Pancreas (tissue), 10 donors: ENCODE measurements at regions not wholly inside any gene's neighbourhood (a gene's known extent, or its start where the extent isn't known, plus 50 kb on each side); places are given as distances from the start of the nearest gene placed in this dataset.
A peak's percentile ranks its signal among the peaks of the same experiment; 100 is the strongest.
"Not testable (repeated sequence)": the region's sequence is repeated elsewhere in the genome, so short reads cannot be mapped to it uniquely, and the experiment has no call there.

Experiments used
- ATAC-seq, 4 donors: fragments of 200-7000 bp; cut with Tn5 transposase; one replicate each; pipeline versions ENCODE4 v1.8.0 to v1.9.1; 2020; ENCODE audit warnings: mild to moderate bottlenecking in 4 of 4, moderate library complexity in 4 of 4
- DNase-seq, 6 donors: peaks; one replicate each; pipeline ENCODE4 v3.0.0-alpha.2; 2020
- FAIRE-seq: peaks from 2 replicates; lab custom pipeline; 2012; peaks lifted over from hg19 to GRCh38; lab: Jason Lieb, UNC
- H3K27ac ChIP-seq, 4 donors: fragments of 200-600 bp; sonication (generic); 1 replicate in 3 of 4; 2 replicates in 1 of 4; pipeline versions ENCODE4 v1.5.0 to v1.8.0; 2020
- H3K27me3 ChIP-seq, 4 donors: fragments of 200-600 bp; one replicate each; pipeline ENCODE4 v1.8.0; 2021
- H3K36me3 ChIP-seq, 3 donors: fragments of 200-600 bp; sonication (generic) in 1 of 3; one replicate each; pipeline versions ENCODE4 v1.5.0 to v1.8.0; 2020 to 2021
- H3K4me1 ChIP-seq, 3 donors: fragments of 200-600 bp; one replicate each; pipeline ENCODE4 v1.8.0; 2021
- H3K4me3 ChIP-seq, 4 donors: fragments of 200-600 bp; sonication (generic) in 2 of 4; one replicate each; pipeline versions ENCODE4 v1.5.0 to v1.8.0; 2020 to 2021
- H3K9me3 ChIP-seq, 4 donors: fragments of 200-600 bp; one replicate each; pipeline ENCODE4 v1.8.0; 2021
- WGBS, 2 donors: extraction: QIAGEN DNeasy Blood & Tissue Kit; methylation state at CpG; one replicate each; pipeline ENCODE4 v1.1.7; 2013; 5-methylcytosine and 5-hydroxymethylcytosine counted together
- intact Hi-C, 3 donors: fragments of 100-400 bp; cut with DNase I; formaldehyde crosslinking; loops; one replicate each; pipeline versions ENCODE4 v1.11.1 to v1.14.2; 2022
- TF ChIP-seq, protein P1 (sequence below), 4 donors: fragments of 200-600 bp; sonication (generic) in 3 of 4; IDR thresholded peaks; one replicate each; pipeline versions ENCODE4 v1.5.0 to v1.8.0; 2021; ENCODE audit warnings: antibody characterized with exemption in 4 of 4
- donor health status: healthy with polysubstance abuse.
- donor health status: DM: no; HTN: no; CAD: no; lungs with moderate emphysema.
- donor health status: DM: no; HTN: no; CAD: no.
- donor health status: control.
- donor health status: control.
- donor health status: Bipolar disorder and iron deficiency.
- donor health status: DM: yes; HTN: yes; CAD: no.
- donor health status: DM: no; HTN: no; CAD: no.
- donor health status: DM: no; HTN: no; CAD: no.
- donor health status: DM: yes; HTN: yes; CAD: no.

DNA sequence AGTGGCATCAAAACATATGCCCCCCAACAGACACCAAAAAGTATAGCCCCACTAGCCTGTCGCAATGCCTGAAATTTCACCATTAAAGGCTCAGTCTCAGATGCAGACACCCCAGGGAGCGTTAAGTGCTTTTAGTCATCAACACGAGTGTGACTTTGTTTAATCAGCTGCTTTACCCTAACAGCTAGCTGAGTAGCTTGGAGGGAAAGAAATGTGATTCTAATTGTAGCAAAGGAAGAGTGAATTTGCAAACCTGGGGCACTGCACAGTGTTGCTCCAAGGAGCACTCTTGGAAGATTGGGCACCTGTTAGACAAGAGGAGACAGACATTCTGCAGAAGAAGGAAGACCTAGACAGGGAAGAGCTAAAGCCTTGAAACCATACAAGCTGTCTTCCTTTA lies 145.1 kb downstream of the BEND2 start:
- intact Hi-C loops = no loop called here
- TF ChIP-seq, protein P1, sequence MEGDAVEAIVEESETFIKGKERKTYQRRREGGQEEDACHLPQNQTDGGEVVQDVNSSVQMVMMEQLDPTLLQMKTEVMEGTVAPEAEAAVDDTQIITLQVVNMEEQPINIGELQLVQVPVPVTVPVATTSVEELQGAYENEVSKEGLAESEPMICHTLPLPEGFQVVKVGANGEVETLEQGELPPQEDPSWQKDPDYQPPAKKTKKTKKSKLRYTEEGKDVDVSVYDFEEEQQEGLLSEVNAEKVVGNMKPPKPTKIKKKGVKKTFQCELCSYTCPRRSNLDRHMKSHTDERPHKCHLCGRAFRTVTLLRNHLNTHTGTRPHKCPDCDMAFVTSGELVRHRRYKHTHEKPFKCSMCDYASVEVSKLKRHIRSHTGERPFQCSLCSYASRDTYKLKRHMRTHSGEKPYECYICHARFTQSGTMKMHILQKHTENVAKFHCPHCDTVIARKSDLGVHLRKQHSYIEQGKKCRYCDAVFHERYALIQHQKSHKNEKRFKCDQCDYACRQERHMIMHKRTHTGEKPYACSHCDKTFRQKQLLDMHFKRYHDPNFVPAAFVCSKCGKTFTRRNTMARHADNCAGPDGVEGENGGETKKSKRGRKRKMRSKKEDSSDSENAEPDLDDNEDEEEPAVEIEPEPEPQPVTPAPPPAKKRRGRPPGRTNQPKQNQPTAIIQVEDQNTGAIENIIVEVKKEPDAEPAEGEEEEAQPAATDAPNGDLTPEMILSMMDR (IDR thresholded peaks at IDR 0.05) = no peak
- H3K9me3 ChIP-seq = no peaks in the 10 kb centered on the region
- ATAC-seq = peak in 2 of 4 donors; percentile 28 to 57
- H3K4me1 ChIP-seq = no peaks in the 10 kb centered on the region
- no peak overlapping the region for H3K4me3 ChIP-seq
- H3K36me3 ChIP-seq = no peaks in the 10 kb centered on the region
- 36 to 39% methylated on average over 3 of the region's 3 CpGs for WGBS, 2 donors
- FAIRE-seq = no peak
- no peak overlapping the region for H3K27ac ChIP-seq
- no peak for DNase-seq
- peaks cover 0 to 8% (median 2%) of the 10 kb centered on the region in 4 donors for H3K27me3 ChIP-seq

DNA sequence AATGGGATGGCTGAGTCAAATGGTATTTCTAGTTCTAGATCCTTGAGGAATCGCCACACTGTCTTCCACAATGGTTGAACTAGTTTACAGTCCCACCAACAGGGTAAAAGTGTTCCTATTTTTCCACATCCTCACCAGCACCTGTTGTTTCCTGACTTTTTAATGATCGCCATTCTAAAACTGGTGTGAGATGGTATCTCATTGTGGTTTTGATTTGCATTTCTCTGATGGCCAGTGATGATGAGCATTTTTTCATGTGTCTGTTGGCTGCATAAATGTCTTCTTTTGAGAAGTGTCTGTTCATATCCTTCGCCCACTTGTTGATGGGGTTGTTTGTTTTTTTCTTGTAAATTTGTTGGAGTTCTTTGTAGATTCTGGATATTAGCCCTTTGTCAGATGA lies 152.6 kb downstream of the BEND2 start:
- intact Hi-C loops, H3K27ac ChIP-seq, H3K4me3 ChIP-seq, ATAC-seq, FAIRE-seq, H3K27me3 ChIP-seq, H3K4me1 ChIP-seq, H3K9me3 ChIP-seq, H3K36me3 ChIP-seq, DNase-seq: not testable (repeated sequence)
- 69 to 83% methylated on average over 2 of the region's 3 CpGs for WGBS, 2 donors

DNA sequence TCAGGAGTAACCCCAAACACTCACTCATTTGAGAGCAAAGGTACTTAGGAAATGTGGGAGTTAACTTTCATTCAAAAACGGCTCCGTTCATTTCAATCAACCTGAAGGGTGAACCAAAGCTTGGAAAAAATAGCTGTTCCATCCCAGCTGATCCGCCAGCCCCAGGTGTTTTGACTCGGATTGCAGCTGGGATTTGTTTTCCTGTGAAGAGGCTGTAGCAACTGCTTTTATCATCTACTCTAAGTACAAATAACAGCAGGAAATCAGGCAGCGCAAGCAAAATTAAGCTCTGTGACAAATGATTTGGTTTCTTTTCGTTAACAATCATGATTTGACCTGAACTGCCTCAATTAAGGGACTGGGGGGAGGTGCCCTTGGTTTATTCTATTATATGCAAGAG lies 154.7 kb downstream of the BEND2 start:
- TF ChIP-seq, protein P1 (IDR thresholded peaks at IDR 0.05) = no peak
- no peak for FAIRE-seq

DNA sequence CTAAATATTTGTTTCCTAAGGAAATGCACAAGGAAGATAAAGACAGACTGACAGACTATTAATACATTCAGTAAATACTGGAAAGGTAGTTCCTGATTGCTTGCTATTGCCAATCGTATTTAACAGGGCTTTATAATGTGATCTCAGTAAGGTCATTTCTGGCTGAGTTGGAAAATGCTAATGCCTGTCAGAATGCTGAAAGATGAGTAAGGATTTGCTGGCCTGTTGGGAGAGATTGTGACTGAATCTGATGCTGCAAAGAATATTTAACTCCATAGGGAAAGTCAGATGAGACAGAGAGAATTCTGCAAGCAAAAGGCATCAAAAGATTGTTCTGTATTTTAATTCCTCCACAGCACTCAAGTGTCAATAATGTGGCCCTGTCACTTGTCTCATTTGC lies 169.0 kb downstream of the BEND2 start:
- ATAC-seq (no peak), FAIRE-seq (no peak), DNase-seq (no peak)
- no peak overlapping the region for H3K27ac ChIP-seq
- 32 to 39% methylated on average over 1 of the region's 1 CpG for WGBS, 2 donors
- H3K9me3 ChIP-seq = no peaks in the 10 kb centered on the region
- intact Hi-C loops = no loop called here
- H3K4me3 ChIP-seq = no peak overlapping the region
- H3K4me1 ChIP-seq = no peaks in the 10 kb centered on the region
- no peaks in the 10 kb centered on the region for H3K27me3 ChIP-seq
- TF ChIP-seq, protein P1 (IDR thresholded peaks at IDR 0.05) = no peak
- H3K36me3 ChIP-seq = no peaks in the 10 kb centered on the region

More for the DNA sequence above, 154.7 kb downstream of the BEND2 start:
- Histone ChIP-seq H3K4me3 (no peak overlapping the region), H3K4me1 (no peaks in the 10 kb centered on the region), H3K27ac (no peak overlapping the region), H3K9me3 (no peaks in the 10 kb centered on the region), H3K27me3 (peaks cover 0 to 4% (median 0%) of the 10 kb centered on the region in 4 donors), H3K36me3 (no peaks in the 10 kb centered on the region)
- intact Hi-C loops = no loop called here
- WGBS, 2 donors = 21 to 33% methylated on average over 6 of the region's 6 CpGs
- ATAC-seq (no peak), DNase-seq (no peak)

DNA sequence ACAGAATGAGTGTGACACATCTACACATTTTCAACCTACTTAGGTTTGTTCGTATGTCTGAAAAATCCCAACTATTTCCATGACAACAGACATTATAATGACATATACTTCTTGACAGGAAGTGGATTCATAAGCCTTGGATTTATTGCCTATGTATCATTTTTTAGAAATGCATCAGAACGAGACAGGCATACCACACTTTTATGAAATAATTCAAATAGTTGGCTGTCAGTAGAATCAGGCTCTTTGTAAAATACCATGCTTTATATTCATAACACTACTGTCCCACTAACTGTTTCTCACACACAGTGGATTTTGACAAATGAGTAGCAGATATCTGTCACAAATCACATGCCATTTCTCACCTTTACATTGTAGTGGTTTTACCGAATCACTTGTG lies 173.2 kb downstream of the BEND2 start:
- TF ChIP-seq, protein P1 (IDR thresholded peaks at IDR 0.05) = no peak
- H3K36me3 ChIP-seq = no peaks in the 10 kb centered on the region
- DNase-seq = no peak
- no peaks in the 10 kb centered on the region for H3K4me1 ChIP-seq
- intact Hi-C loops = no loop called here
- no peaks in the 10 kb centered on the region for H3K9me3 ChIP-seq
- no peak overlapping the region for H3K27ac ChIP-seq
- no peaks in the 10 kb centered on the region for H3K27me3 ChIP-seq
- no peak overlapping the region for H3K4me3 ChIP-seq
- FAIRE-seq = no peak
- no peak for ATAC-seq
- WGBS, 2 donors = 31% methylated on average over 3 of the region's 3 CpGs
